ENCODE measurements at regions not wholly inside any gene's neighbourhood (a gene's known extent, or its start where the extent isn't known, plus 50 kb on each side); places are given as distances from the start of the nearest gene placed in this dataset.
"Not testable (repeated sequence)": the region's sequence is repeated elsewhere in the genome, so short reads cannot be mapped to it uniquely, and the experiment has no call there.

GRCh38 chr7:49099587-49100326, 175.4 kb downstream of the CDC14C start:
- peak; percentile 6 for DNase-seq
- WGBS (ENCODE audit: insufficient coverage): 83% methylated on average over 4 of the region's 5 CpGs

DNA sequence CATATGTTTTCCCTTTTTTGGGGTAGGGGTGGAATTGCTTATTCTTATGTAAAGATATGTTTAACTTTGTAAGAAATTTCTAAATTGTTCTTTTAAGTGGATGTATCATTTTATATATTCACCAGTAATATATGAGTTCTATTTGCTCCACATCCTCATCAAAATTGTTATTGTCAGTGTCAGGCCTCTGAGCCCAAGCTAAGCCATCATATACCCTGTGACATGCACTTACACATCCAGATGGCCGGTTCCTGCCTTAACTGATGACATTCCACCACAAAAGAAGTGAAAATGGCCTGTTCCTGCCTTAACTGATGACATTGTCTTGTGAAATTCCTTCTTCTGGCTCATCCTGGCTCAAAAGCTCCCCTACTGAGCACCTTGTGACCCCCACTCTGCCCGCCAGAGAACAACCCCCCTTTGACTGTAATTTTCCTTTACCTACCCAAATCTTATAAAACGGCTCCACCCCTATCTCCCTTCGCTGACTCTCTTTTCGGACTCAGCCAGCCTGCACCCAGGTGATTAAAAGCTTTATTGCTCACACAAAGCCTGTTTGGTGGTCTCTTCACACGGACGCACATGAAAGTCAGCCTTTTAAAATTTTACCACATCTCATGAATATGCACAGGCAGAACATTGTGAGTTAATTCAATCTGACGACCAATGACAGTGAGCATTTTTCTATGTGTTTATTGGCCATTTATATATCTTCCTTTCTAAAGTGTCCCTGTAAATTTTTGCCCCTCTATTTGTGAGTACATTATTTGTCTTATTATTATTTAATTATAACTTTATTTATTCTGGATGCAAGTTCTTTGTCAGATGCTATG, 176.8 kb downstream of the CDC14C start:
- H3K4me1 ChIP-seq (ENCODE audit: control insufficient read depth, insufficient read depth, low read length); H3K9me3 ChIP-seq (replicated peaks; ENCODE audit: control insufficient read depth, low read depth, low read length); DNase-seq; H3K36me3 ChIP-seq (ENCODE audit: control insufficient read depth, insufficient read depth, low read length); H3K4me3 ChIP-seq (ENCODE audit: low read length); H3K27ac ChIP-seq (ENCODE audit: low read length); H3K27me3 ChIP-seq (ENCODE audit: control insufficient read depth, insufficient read depth, low read length): not testable (repeated sequence)
- 60% methylated on average over 5 of the region's 8 CpGs for WGBS (ENCODE audit: insufficient coverage)

More at GRCh38 chr7:49099587-49100326, 175.4 kb downstream of the CDC14C start:
- H3K9me3 ChIP-seq (replicated peaks; ENCODE audit: control insufficient read depth, low read depth, low read length): no peaks in the 10 kb centered on the region
- H3K4me1 ChIP-seq (ENCODE audit: control insufficient read depth, insufficient read depth, low read length): no peaks in the 10 kb centered on the region
- H3K36me3 ChIP-seq (ENCODE audit: control insufficient read depth, insufficient read depth, low read length): no peaks in the 10 kb centered on the region
- H3K4me3 ChIP-seq (ENCODE audit: low read length): no peak overlapping the region
- H3K27ac ChIP-seq (ENCODE audit: low read length): no peak overlapping the region
- H3K27me3 ChIP-seq (ENCODE audit: control insufficient read depth, insufficient read depth, low read length): no peaks in the 10 kb centered on the region

DNA sequence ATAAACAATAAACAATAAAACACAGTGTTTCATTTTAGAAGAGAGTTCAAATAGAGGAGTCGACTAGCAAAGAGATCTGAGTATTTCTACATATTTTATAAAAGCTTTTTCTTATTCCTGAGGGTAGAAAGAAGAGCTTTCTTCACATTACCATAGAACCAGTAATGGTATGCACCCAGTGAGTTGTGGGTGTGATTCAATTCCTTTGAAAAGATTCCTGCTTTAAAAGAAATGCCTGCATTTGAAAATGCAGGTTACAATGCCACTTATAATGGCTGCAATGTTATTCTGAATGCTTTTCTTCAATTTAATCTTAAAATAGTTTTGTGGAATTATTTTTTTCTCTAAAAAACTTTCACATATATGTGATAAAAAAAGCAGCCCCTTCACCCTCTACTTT, 178.1 kb downstream of the CDC14C start:
- Histone ChIP-seq H3K27ac (ENCODE audit: low read length) (no peak overlapping the region), H3K9me3 (replicated peaks; ENCODE audit: control insufficient read depth, low read depth, low read length) (no peaks in the 10 kb centered on the region), H3K4me1 (ENCODE audit: control insufficient read depth, insufficient read depth, low read length) (no peaks in the 10 kb centered on the region), H3K27me3 (ENCODE audit: control insufficient read depth, insufficient read depth, low read length) (no peaks in the 10 kb centered on the region), H3K36me3 (ENCODE audit: control insufficient read depth, insufficient read depth, low read length) (no peaks in the 10 kb centered on the region), H3K4me3 (ENCODE audit: low read length) (no peak overlapping the region)
- no peak for DNase-seq
- WGBS (ENCODE audit: insufficient coverage): no CpG with 5 or more reads among the region's 1 CpG

DNA sequence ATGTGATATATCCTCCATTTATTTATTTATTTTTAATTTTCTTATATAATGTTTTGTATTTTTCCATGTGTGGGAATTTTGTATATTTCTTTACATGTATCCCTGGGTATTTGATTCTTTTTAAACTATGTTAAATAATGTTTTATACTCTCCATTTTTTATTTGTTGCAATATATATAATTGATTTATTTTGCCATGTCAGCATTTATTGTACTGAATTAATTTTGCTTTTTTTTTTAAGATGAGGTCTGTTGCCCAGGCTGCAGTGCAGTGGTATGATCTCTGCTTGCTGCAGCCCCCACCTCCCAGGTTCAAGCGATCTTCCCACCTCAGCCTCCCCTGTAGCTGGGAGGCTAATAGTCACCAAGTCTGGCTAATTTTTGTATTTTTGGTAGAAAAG, 187.4 kb downstream of the CDC14C start:
- Histone ChIP-seq H3K27me3 (ENCODE audit: control insufficient read depth, insufficient read depth, low read length) (no peaks in the 10 kb centered on the region), H3K4me1 (ENCODE audit: control insufficient read depth, insufficient read depth, low read length) (no peaks in the 10 kb centered on the region), H3K9me3 (replicated peaks; ENCODE audit: control insufficient read depth, low read depth, low read length) (no peaks in the 10 kb centered on the region), H3K4me3 (ENCODE audit: low read length) (no peak overlapping the region), H3K36me3 (ENCODE audit: control insufficient read depth, insufficient read depth, low read length) (no peaks in the 10 kb centered on the region), H3K27ac (ENCODE audit: low read length) (no peak overlapping the region)
- no CpG with 5 or more reads among the region's 1 CpG for WGBS (ENCODE audit: insufficient coverage)
- DNase-seq: no peak

- Histone ChIP-seq H3K27ac (ENCODE audit: low read length) (no peak overlapping the region), H3K27me3 (ENCODE audit: control insufficient read depth, insufficient read depth, low read length) (no peaks in the 10 kb centered on the region), H3K36me3 (ENCODE audit: control insufficient read depth, insufficient read depth, low read length) (no peaks in the 10 kb centered on the region), H3K4me3 (ENCODE audit: low read length) (no peak overlapping the region), H3K4me1 (ENCODE audit: control insufficient read depth, insufficient read depth, low read length) (no peaks in the 10 kb centered on the region), H3K9me3 (replicated peaks; ENCODE audit: control insufficient read depth, low read depth, low read length) (no peaks in the 10 kb centered on the region)
- WGBS (ENCODE audit: insufficient coverage): 60% methylated on average over 1 of the region's 3 CpGs
- DNase-seq: no peak
These were observed 187.9 kb downstream of the CDC14C start for GRCh38 chr7:49112222-49112621.

GRCh38 chr7:49112647-49113046, 188.3 kb downstream of the CDC14C start:
- H3K4me3 ChIP-seq (ENCODE audit: low read length): no peak overlapping the region
- no peak overlapping the region for H3K27ac ChIP-seq (ENCODE audit: low read length)
- H3K27me3 ChIP-seq (ENCODE audit: control insufficient read depth, insufficient read depth, low read length): no peaks in the 10 kb centered on the region
- no peaks in the 10 kb centered on the region for H3K9me3 ChIP-seq (replicated peaks; ENCODE audit: control insufficient read depth, low read depth, low read length)
- no peak for DNase-seq
- H3K4me1 ChIP-seq (ENCODE audit: control insufficient read depth, insufficient read depth, low read length): no peaks in the 10 kb centered on the region
- 61% methylated on average over 4 of the region's 5 CpGs for WGBS (ENCODE audit: insufficient coverage)
- H3K36me3 ChIP-seq (ENCODE audit: control insufficient read depth, insufficient read depth, low read length): no peaks in the 10 kb centered on the region

DNA sequence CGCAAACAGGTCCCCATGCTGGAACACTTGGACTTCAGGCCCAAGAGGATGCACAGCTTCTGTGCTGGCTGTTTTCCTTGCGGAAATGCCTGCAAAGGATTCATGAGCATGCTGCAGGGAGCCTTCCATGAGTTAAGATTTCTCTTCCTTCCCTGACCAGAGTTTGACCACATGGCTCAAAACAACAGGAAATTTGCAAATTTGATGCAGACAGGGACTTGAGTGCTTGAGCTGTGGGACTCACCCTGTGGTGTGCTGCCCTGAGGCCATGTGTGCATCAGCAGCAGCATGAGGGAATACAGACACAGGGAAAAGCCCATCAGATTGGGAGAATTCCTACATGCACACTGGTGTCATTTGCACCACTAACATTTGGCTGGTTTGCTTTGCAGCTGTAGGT, 195.4 kb downstream of the CDC14C start:
- Histone ChIP-seq H3K4me3 (ENCODE audit: low read length) (no peak overlapping the region), H3K27ac (ENCODE audit: low read length) (no peak overlapping the region), H3K27me3 (ENCODE audit: control insufficient read depth, insufficient read depth, low read length) (no peaks in the 10 kb centered on the region), H3K4me1 (ENCODE audit: control insufficient read depth, insufficient read depth, low read length) (no peaks in the 10 kb centered on the region), H3K36me3 (ENCODE audit: control insufficient read depth, insufficient read depth, low read length) (no peaks in the 10 kb centered on the region), H3K9me3 (replicated peaks; ENCODE audit: control insufficient read depth, low read depth, low read length) (peaks cover 3% of the 10 kb centered on the region)
- no peak for DNase-seq
- WGBS (ENCODE audit: insufficient coverage): 80% methylated on average over 2 of the region's 2 CpGs

GRCh38 chr7:49125246-49125645, 200.9 kb downstream of the CDC14C start:
- Histone ChIP-seq H3K36me3 (ENCODE audit: control insufficient read depth, insufficient read depth, low read length) (no peaks in the 10 kb centered on the region), H3K27ac (ENCODE audit: low read length) (no peak overlapping the region), H3K27me3 (ENCODE audit: control insufficient read depth, insufficient read depth, low read length) (no peaks in the 10 kb centered on the region), H3K4me3 (ENCODE audit: low read length) (no peak overlapping the region), H3K9me3 (replicated peaks; ENCODE audit: control insufficient read depth, low read depth, low read length) (no peaks in the 10 kb centered on the region), H3K4me1 (ENCODE audit: control insufficient read depth, insufficient read depth, low read length) (no peaks in the 10 kb centered on the region)
- no CpG with 5 or more reads among the region's 3 CpGs for WGBS (ENCODE audit: insufficient coverage)
- peak; percentile 41 for DNase-seq

- Histone ChIP-seq H3K9me3 (replicated peaks; ENCODE audit: control insufficient read depth, low read depth, low read length) (no peaks in the 10 kb centered on the region), H3K4me3 (ENCODE audit: low read length) (no peak overlapping the region), H3K4me1 (ENCODE audit: control insufficient read depth, insufficient read depth, low read length) (no peaks in the 10 kb centered on the region), H3K36me3 (ENCODE audit: control insufficient read depth, insufficient read depth, low read length) (no peaks in the 10 kb centered on the region), H3K27me3 (ENCODE audit: control insufficient read depth, insufficient read depth, low read length) (no peaks in the 10 kb centered on the region), H3K27ac (ENCODE audit: low read length) (no peak overlapping the region)
- peak; percentile 82 for DNase-seq
- no CpG with 5 or more reads among the region's 5 CpGs for WGBS (ENCODE audit: insufficient coverage)
These were observed 203.1 kb downstream of the CDC14C start for GRCh38 chr7:49127359-49127913.

GRCh38 chr7:49137978-49138377, 213.6 kb downstream of the CDC14C start:
- H3K27me3 ChIP-seq (ENCODE audit: control insufficient read depth, insufficient read depth, low read length): no peaks in the 10 kb centered on the region
- no peak for DNase-seq

More at GRCh38 chr7:49137978-49138377, 213.6 kb downstream of the CDC14C start:
- Histone ChIP-seq H3K9me3 (replicated peaks; ENCODE audit: control insufficient read depth, low read depth, low read length) (peaks cover 2% of the 10 kb centered on the region), H3K36me3 (ENCODE audit: control insufficient read depth, insufficient read depth, low read length) (no peaks in the 10 kb centered on the region), H3K4me1 (ENCODE audit: control insufficient read depth, insufficient read depth, low read length) (no peaks in the 10 kb centered on the region), H3K27ac (ENCODE audit: low read length) (no peak overlapping the region), H3K4me3 (ENCODE audit: low read length) (no peak overlapping the region)
- no CpG with 5 or more reads among the region's 1 CpG for WGBS (ENCODE audit: insufficient coverage)
